Transverse colon (tissue), 4 donors: ENCODE measurements at regions not wholly inside any gene's neighbourhood (a gene's known extent, or its start where the extent isn't known, plus 50 kb on each side); places are given as distances from the start of the nearest gene placed in this dataset.

ENCODE experiments used
- EP300 ChIP-seq: sonication (generic); formaldehyde crosslinking; IDR thresholded peaks from one replicate; pipeline ENCODE4 v1.6.1; 2017; ENCODE audit warnings: antibody characterized with exemption, low read depth
- POLR2A ChIP-seq: fragments of 450-650 bp; IDR thresholded peaks from one replicate; pipeline ENCODE4 v1.6.1; 2016; ENCODE audit warnings: antibody characterized with exemption, mild to moderate bottlenecking, moderate library complexity
- POLR2AphosphoS5 ChIP-seq, 3 donors: sonication (generic); formaldehyde crosslinking; IDR thresholded peaks; one replicate each; pipeline ENCODE4 v1.6.1; 2016; ENCODE audit warnings: antibody characterized with exemption in 3 of 3
- TF ChIP-seq, protein P1 (sequence below), 5 experiments: fragments of 200-600 bp in 3 of 5; fragments of 450-650 bp in 2 of 5; sonication (generic) in 3 of 5; IDR thresholded peaks; 1 replicate in 2 of 5; 2 replicates in 3 of 5; pipeline ENCODE4 v1.5.1; 2016 to 2017; ENCODE audit warnings: antibody characterized with exemption in 5 of 5, inconsistent platforms in 3 of 5, mild to moderate bottlenecking in 2 of 5, moderate library complexity in 1 of 5

DNA sequence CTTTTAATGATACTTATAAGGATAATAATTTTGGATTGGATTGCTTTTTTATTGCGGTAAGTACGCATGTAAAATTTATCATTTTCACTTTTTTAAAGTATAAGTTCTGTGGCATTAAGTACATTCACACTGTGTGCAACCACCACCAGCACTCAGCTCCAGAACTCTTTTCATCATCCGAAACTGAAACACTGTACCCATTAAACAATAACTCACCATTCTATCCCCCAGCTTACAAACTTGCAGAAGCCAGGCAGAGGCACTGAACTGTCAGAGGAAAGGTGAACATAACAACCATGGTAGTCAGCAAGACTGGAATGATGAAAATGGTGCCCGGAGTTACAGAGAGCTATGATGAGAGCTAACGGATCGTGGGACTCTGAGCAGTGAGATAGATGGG lies 465.9 kb downstream of the ADCYAP1 start:
- TF ChIP-seq POLR2A (no peak), POLR2AphosphoS5 (IDR thresholded peaks at IDR 0.05) (no peak), EP300 (no peak)
- TF ChIP-seq, protein P1, sequence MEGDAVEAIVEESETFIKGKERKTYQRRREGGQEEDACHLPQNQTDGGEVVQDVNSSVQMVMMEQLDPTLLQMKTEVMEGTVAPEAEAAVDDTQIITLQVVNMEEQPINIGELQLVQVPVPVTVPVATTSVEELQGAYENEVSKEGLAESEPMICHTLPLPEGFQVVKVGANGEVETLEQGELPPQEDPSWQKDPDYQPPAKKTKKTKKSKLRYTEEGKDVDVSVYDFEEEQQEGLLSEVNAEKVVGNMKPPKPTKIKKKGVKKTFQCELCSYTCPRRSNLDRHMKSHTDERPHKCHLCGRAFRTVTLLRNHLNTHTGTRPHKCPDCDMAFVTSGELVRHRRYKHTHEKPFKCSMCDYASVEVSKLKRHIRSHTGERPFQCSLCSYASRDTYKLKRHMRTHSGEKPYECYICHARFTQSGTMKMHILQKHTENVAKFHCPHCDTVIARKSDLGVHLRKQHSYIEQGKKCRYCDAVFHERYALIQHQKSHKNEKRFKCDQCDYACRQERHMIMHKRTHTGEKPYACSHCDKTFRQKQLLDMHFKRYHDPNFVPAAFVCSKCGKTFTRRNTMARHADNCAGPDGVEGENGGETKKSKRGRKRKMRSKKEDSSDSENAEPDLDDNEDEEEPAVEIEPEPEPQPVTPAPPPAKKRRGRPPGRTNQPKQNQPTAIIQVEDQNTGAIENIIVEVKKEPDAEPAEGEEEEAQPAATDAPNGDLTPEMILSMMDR (IDR thresholded peaks at IDR 0.05), result no peak
